RWPE2 (cell line): ENCODE measurements at regions not wholly inside any gene's neighbourhood (a gene's known extent, or its start where the extent isn't known, plus 50 kb on each side); places are given as distances from the start of the nearest gene placed in this dataset.

Experiments
- ATAC-seq: fragments of 200-7000 bp; cut with Tn5 transposase; 3 replicates; pipeline ENCODE4 v1.9.1; 2021; ENCODE audit warnings: low read depth
- DNase-seq: peaks from one replicate; pipeline ENCODE4 v3.0.0-alpha.2; 2020; ENCODE audit warnings: low spot score
- H3K27ac ChIP-seq: fragments of 450-650 bp; 2 replicates; pipeline ENCODE4 v1.5.1; 2017; ENCODE audit warnings: mild to moderate bottlenecking; ENCODE audit not compliant: poor library complexity, severe bottlenecking
- H3K27me3 ChIP-seq: fragments of 250-450 bp; sonication (Bioruptor Pico); 2 replicates; pipeline ENCODE4 v1.5.1; 2021; ENCODE audit warnings: mild to moderate bottlenecking, moderate library complexity; ENCODE audit not compliant: insufficient read depth, poor library complexity, severe bottlenecking
- H3K36me3 ChIP-seq: fragments of 250-450 bp; sonication (Bioruptor Pico); 2 replicates; pipeline ENCODE4 v1.5.1; 2020; ENCODE audit warnings: low read depth, mild to moderate bottlenecking, moderate library complexity
- H3K4me1 ChIP-seq: fragments of 250-450 bp; sonication (Bioruptor Pico); 2 replicates; pipeline ENCODE4 v1.5.1; 2021; ENCODE audit warnings: mild to moderate bottlenecking, moderate library complexity; ENCODE audit not compliant: insufficient read depth, poor library complexity, severe bottlenecking
- H3K4me3 ChIP-seq: fragments of 250-450 bp; sonication (Bioruptor Pico); 2 replicates; pipeline ENCODE4 v1.5.1; 2021; ENCODE audit warnings: mild to moderate bottlenecking, moderate library complexity; ENCODE audit not compliant: severe bottlenecking
- H3K9me3 ChIP-seq: fragments of 250-450 bp; sonication (Bioruptor Pico); 2 replicates; pipeline ENCODE4 v1.5.1; 2021; ENCODE audit warnings: mild to moderate bottlenecking, moderate library complexity; ENCODE audit not compliant: severe bottlenecking
- CTCF ChIP-seq: fragments of 450-650 bp; IDR thresholded peaks from one replicate; pipeline ENCODE4 v1.5.1; 2017; ENCODE audit warnings: mild to moderate bottlenecking, moderate library complexity; ENCODE audit not compliant: poor library complexity, severe bottlenecking

DNA sequence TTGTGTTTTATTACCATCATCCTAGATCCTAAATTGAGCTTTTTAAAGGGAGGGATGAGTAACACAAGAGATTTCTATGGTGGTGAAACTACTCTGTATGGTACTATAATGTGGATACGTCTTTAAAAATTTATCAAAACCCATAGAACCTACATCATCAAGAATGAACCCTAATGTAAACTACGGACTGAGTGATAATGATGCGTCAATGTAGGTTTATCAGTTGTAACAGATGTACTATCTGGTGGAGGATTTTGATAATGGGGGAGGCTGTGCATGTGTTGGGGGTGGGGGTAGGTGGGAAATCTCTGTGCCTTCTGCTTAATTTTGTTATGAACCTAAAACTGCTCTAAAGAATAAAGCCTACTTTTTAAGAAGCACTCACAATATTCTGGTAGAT, 724.1 kb upstream of the SOX9 start:
- Histone ChIP-seq H3K27me3 (no peaks in the 10 kb centered on the region), H3K4me3 (no peak overlapping the region), H3K9me3 (no peaks in the 10 kb centered on the region), H3K36me3 (no peaks in the 10 kb centered on the region), H3K27ac (no peak overlapping the region), H3K4me1 (peaks cover 17% of the 10 kb centered on the region)
- no peak for DNase-seq
- no peak for TF ChIP-seq CTCF
- ATAC-seq, result no peak

GRCh38 chr17:71398025-71398424, 722.8 kb upstream of the SOX9 start:
- no peak for TF ChIP-seq CTCF

GRCh38 chr17:71398800-71399219, 722.0 kb upstream of the SOX9 start:
- ATAC-seq (no peak), DNase-seq (no peak)
- H3K4me1 ChIP-seq, result peaks cover 24% of the 10 kb centered on the region
- no peak overlapping the region for H3K4me3 ChIP-seq
- no peaks in the 10 kb centered on the region for H3K27me3 ChIP-seq
- no peaks in the 10 kb centered on the region for H3K9me3 ChIP-seq
- no peak for TF ChIP-seq CTCF
- H3K36me3 ChIP-seq, result no peaks in the 10 kb centered on the region
- H3K27ac ChIP-seq, result no peak overlapping the region

More at GRCh38 chr17:71398025-71398424, 722.8 kb upstream of the SOX9 start:
- no peaks in the 10 kb centered on the region for H3K27me3 ChIP-seq
- peaks cover 24% of the 10 kb centered on the region for H3K4me1 ChIP-seq
- no peak for ATAC-seq
- no peak overlapping the region for H3K27ac ChIP-seq
- H3K36me3 ChIP-seq, result no peaks in the 10 kb centered on the region
- DNase-seq, result no peak
- no peaks in the 10 kb centered on the region for H3K9me3 ChIP-seq
- no peak overlapping the region for H3K4me3 ChIP-seq

- DNase-seq (no peak), ATAC-seq (no peak)
- Histone ChIP-seq H3K4me3 (no peak overlapping the region), H3K27me3 (no peaks in the 10 kb centered on the region), H3K4me1 (peaks cover 28% of the 10 kb centered on the region), H3K9me3 (no peaks in the 10 kb centered on the region), H3K27ac (no peak overlapping the region), H3K36me3 (no peaks in the 10 kb centered on the region)
- TF ChIP-seq CTCF, result no peak
Measured at GRCh38 chr17:71399221-71399620, 721.6 kb upstream of the SOX9 start.

DNA sequence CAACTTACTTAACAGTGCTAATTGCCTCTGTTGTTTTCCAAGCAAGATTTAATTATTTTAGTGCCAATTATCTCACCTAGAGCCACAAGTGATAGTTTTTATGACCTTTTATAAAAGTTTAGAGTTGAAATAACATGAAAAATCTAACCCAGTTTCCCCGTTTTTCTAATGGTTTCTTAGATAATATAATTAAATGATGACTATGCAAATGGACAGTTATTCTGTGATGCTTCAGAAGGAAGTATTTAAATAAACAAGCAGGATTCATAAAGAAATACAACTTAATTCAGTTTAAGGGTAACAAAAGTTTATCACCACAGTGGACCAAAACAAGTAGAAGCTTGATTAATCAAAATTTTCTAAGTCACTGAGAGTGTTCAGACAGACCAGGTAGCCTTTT, 721.2 kb upstream of the SOX9 start:
- ATAC-seq, result no peak
- Histone ChIP-seq H3K36me3 (no peaks in the 10 kb centered on the region), H3K27me3 (no peaks in the 10 kb centered on the region), H3K27ac (no peak overlapping the region), H3K4me3 (no peak overlapping the region), H3K9me3 (no peaks in the 10 kb centered on the region), H3K4me1 (peaks cover 32% of the 10 kb centered on the region)
- no peak for DNase-seq
- no peak for TF ChIP-seq CTCF
